ENCODE measurements at regions not wholly inside any gene's neighbourhood (a gene's known extent, or its start where the extent isn't known, plus 50 kb on each side); places are given as distances from the start of the nearest gene placed in this dataset.

DNA sequence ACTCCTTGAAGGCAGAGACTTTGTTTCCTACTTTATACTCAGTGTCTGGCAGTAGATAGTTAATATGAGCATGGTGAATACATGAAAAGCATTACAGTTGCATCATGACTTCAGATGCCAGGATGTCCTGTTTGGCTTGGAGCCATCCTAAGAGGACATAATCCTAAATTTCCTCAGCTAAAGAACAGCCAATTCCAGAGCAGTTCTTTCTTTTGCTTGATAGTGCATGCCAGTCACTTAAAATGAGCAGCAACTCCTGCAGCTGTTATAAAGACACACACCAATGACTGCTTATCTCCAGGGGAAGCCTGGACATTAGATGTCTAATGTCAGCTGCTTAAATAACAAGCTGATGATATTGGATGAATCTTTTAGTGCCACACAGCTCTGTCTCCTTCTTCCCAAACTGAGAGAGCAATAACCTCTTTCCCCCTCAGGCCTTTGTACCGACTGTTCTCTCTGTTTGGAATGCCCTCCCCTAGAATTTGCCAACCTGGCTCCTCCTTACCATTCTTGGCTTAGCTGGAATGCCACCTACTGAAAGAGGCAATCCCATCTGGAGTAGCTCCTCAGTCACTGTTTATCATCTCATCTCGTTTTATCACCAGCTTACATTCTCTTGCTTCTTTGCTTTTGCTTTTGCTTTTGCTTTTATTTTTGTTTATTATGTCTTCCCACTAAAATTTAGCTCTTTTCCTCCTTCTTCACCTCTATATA, 100.8 kb upstream of the USP38 start:
- FAIRE-seq, result no peak

DNA sequence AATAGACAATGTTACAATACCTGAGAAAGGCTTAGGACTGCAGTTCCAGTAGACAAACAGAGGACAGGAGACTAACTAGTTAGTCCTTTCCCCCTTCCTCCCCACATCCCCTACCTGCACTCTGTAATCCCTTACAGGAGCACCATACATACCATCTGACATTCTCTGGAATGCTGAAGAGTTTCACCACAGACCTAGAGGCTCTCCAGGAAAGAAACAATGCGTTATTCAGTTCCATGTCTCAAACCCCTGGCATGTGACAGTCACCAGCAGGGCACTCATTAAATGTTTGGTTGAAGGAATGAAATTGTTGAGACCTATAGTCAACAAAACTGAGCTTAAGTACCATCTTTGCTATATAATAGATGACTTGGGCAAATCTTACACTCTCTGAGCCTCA, 100.2 kb upstream of the USP38 start:
- FAIRE-seq, result no peak

- FAIRE-seq, result no peak
Measured at GRCh38 chr4:143085224-143085623, 99.5 kb upstream of the USP38 start.

DNA sequence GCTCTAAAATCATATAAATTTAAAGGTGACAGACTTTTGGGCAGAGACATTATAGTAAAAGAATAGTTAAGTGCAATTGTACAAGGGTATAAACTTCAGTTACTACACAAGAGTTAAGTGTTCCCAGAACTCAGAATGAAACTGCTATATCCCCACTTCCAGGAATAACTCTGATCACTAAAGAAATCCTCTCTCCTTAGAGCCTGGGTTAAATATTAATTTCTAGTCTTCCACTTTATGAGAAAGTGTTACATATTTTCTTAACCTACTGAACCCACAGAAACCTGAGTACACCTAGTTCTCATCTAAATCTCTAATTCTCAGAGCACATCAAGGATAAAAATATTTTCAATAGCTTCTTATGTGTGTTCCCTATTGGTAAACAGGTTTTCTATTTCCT, 99.1 kb upstream of the USP38 start:
- FAIRE-seq, result no peak

DNA sequence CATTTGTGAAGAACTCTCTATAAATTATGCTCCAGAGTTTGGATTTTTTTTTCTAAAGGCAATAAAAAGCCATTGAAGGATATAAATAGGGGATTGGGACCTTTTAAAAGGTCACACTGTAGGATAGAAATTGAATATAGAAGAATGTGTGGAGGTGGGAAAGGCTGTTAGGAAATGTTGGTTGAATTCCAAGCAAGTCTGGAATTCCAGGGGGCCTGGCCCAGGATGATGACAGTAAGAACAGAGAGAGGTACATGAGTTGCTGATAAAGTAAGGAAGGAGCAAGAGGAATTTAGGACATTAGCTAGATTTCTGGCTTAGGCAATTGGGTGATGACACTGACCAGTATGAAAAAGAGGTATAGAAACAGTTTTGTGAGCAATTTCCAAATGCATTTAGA, 95.4 kb upstream of the USP38 start:
- FAIRE-seq, result no peak

GRCh38 chr4:143089847-143090246, 94.9 kb upstream of the USP38 start:
- FAIRE-seq, result no peak

- FAIRE-seq, result no peak
Measured at GRCh38 chr4:143091862-143092261, 92.9 kb upstream of the USP38 start.

- no peak for FAIRE-seq
Measured at GRCh38 chr4:143095447-143095846, 89.3 kb upstream of the USP38 start.

DNA sequence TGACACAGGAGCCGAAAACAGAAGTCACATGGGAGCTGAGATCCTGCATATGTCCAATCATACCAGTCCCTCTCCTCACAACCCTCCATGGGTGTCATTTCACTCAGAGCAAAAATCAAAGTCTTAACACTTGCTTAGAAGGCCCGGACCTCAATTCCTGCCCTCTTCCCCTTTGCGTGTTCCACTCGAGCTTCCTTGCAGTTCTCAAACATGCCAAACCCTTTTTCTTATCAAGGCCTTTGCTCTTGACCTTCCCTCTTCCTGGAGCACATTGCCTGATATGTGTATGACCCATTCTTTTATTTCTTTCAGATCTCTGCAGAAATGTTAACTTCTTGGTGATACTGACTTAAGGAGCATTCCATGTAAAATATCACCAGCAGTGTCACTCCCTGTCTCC, 87.0 kb upstream of the USP38 start:
- no peak for FAIRE-seq

GRCh38 chr4:143099693-143100092, 85.0 kb upstream of the USP38 start:
- no peak for FAIRE-seq

GRCh38 chr4:143109376-143109775, 75.3 kb upstream of the USP38 start:
- no peak for FAIRE-seq

DNA sequence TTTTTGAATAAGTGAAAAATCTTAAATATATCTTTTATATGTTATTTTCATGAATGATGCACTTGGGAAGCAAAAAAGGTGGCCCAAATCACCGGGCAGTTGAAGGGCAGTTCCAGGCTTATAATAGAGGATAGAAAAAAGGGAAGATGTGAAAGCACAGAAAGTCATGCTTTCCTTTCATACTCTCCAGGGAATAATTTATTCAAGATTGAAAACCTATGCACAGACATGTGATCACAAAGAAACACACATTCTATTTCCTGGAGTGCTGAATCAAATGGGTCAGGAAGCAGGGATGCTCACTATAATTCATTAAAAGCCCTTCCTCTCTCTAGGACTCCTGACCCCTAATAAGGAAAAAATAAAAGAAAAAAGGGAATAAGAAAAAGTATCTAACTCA, 66.1 kb upstream of the USP38 start:
- FAIRE-seq, result no peak

- no peak for FAIRE-seq
Measured at GRCh38 chr4:143127621-143128020, 57.1 kb upstream of the USP38 start.

DNA sequence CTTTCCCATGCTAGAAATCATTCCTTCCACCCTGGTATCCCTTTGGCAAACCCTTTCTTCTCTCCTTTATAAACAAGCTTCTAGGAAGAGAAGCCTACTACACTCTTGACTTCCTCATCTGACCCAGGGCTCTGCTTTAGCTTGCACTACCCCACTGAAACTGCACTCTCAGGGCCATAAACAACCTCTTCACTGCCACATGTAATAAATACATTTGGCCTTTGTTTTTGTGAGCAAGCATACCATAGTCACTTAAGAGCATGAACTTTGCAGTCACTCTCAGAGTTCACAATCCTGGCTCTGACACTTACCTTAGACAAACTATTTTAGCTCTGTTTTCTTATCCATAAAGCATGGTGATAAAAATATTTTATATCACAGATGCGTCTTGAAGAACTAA, 50.7 kb upstream of the USP38 start:
- FAIRE-seq, result no peak

Measured in endometrium (tissue), 2 donors.